ENCODE measurements at regions not wholly inside any gene's neighbourhood (a gene's known extent, or its start where the extent isn't known, plus 50 kb on each side); places are given as distances from the start of the nearest gene placed in this dataset.

- DNase-seq = no peak
Measured at GRCh38 chr10:78374331-78375028, 340.8 kb downstream of the RPS24 start.

DNA sequence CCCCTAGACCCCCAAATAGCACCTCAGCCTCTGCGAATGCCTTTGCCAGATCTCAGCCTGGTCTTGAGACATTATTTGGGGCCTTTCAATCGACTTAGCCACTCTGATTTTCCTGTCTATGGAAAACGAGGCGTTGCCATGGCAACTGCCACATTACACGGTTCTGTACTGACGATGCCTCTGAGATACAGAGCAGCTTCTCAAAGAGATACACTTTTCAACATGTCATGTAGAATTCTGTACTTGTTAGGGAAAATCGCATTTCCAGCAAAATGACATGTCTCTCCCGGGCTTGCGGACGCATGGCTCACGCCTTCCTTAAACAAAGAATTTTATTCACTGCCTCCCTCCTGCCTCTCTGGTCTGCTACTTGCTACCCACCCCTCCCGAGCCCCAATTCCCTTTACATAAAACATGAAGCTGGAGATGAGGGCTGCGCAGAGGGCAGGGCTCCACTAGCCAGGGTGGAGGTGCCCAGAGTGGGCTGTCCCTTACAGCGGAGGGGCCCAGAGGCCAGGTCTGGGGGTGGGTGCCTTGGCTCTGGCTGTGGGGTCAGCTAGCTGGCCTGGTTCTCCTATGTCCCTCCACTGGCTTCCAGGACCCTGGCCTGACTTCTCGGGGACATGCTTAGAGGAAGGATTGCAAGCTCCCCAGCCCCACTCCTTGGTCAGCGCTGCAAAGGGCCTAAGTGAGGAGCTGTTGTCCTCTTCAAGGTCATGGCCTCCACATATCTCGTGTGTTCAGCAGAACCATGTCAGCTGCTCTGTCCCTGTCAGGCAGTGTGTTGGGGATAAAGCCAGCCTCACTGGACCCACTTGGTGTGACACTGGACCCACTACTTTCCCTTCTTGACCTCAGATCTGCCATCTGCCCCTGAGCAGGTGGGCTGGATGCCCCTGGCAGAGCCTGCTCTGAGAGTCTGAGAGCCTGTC is 342.5 kb downstream of the RPS24 start:
- no peak for DNase-seq

GRCh38 chr10:78377356-78377755 is 343.7 kb downstream of the RPS24 start:
- no peak for DNase-seq

GRCh38 chr10:78378192-78378591 is 344.5 kb downstream of the RPS24 start:
- no peak for DNase-seq

DNA sequence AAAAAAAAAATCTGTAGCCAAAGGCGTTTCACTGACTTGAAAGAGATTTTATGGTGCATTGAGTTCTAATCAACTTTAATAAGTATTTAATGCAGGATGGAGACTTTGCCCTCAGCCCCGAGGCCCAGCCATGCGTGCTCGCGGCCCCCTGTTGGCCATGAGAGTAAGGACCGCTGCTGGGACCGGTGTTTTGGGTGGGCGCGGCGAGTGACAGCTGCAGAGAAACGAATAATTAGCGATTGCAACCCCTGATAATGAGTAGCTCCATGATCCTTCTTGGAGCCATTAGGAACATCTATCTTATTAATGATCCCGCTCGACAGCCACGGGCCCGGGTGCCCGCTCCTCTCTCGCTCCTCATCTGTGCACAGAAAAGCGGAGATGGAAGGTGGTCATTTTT is 347.4 kb downstream of the RPS24 start:
- no peak for DNase-seq

DNA sequence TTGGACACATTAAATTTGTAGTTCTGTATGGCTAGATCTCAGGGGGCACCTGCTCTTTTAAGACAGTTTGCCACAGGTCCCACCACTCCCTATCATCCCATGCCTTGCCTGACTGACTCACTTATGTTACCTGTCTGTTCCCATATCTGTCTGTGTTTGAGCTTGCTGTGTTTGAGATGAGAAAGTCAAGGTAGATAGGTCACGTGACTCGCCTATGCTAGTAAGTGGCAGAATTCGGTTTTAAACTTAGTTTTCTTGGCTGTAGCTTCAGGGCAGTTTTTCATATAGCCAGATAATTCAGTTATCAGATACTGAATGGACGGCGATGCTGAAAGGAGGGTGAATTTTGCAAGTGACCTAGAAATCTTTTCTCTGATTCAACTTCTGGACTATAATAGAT is 348.4 kb downstream of the RPS24 start:
- DNase-seq = no peak

- no peak for DNase-seq
Measured at GRCh38 chr10:78382772-78383171, 349.1 kb downstream of the RPS24 start.

DNA sequence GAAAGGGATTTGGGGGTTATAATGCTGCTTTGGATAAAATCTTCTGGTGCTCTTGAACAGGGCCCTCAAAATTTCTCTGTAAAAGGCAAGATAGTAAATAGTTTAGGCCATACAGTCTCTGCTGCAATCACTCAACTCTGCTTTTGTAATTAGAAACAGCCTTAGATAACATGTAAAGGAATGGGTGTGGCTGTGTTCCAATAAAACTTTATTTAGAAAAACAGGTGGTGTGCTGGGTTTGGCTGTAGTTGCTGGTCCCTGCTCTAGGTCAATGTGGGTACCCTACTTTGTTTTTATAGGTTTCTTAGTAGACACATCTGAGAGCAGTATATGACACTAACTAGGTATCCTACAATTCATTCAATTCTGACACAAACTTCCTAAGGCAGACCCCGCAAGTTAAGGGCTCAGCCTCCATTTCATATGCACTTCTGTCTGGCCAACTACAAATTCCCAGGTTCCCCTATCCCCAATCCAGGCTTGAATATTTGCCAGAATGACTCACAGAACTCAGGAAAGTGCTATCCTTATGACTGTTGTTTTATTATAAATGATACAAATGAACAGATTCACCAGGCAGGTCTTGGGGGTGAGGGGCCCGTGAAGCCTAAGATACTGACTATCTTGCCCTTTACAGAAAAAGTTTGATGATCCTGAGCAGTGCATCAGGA is 349.9 kb downstream of the RPS24 start:
- no peak for DNase-seq

GRCh38 chr10:78384049-78384431 is 350.4 kb downstream of the RPS24 start:
- DNase-seq = no peak

DNA sequence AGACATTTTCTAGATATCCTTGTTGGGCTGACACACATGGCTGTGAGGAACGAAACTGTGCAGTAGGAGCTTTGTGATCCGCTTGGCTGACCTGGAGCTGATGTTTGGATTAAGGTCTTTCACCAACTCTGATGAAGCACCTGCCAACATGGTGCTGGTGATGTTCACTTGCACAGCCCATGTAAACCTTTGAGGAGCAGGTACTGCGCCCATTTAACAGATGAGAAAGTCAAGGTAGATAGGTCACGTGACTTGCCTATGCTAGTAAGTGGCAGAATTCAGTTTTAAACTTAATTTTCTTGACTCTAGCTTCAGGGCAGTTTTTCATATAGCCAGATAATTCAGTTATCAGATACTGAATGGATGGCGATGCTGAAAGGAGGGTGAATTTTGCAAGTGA is 351.9 kb downstream of the RPS24 start:
- DNase-seq = no peak

DNA sequence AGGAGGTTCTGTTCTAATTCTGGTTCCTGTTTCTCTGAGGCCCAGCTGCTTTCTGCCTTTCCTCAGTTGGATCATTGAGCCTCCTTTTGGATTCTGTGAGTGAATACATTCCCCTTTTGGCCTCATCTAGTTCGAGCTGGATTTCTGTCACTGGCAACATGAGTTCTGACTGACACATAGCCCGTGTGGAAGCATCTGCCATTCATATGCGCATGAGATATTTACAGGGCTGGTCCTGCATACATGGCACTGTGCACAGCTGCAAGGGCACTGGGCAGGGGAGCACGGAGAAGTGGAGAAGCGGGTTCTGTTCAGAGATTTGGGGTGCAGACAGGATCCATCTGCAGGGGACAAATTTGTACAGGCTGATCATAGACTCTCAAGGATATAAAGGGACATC is 352.8 kb downstream of the RPS24 start:
- DNase-seq = no peak

DNA sequence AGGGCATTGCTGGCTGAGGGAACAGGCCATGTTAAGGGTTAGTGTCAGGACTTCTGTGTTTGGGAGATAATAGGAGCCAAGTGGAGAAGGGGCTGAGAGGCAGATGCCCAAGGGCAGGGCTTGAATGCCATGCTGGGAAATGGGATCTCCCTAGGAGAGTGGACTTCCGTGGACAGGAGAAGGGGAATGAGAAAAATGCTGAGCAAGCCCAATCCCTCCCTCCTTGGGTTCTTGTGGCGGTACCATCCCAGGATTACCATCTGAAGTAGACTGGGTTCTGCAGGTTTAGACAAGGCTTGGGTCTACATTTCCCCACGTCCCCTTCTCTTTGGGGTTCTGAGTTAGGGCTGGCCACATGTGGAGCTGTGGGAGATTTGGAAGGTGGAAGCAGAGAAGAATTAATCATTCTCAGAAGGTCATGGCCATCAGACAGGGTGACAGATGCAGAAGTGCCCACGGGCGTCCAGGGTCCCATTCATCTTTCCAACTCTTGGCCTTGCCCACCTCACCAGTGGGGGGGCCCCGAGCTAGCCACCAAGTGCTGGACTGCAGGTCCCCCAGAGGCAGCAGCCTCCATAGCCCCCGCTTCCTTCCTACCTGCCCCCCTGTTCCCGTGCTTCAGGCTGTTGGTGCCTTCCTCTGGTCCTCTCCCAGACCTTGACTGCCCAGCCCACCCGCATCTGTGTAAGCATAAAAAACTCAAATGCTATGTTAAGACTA is 354.8 kb downstream of the RPS24 start:
- DNase-seq = no peak

GRCh38 chr10:78389419-78389818 is 355.8 kb downstream of the RPS24 start:
- no peak for DNase-seq

DNA sequence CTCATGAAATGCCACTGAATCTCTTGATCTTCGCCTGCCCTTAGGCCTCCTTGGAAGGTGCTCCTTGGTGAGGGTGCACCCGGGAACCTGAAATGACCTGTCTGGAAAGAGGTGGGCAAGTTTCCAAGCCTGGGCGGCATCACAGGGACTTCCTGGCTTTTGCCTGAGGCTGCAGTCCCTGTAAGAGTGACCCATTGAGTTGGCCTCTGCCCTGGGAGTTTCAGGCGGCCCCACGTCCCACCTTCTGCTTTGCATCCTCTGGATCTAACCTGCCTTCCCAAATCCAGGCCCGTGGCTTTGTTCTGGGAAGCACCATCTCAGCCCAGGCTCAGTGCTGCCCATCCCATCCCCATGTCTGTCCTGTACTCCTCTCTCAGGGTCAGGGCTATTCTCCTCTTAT is 356.4 kb downstream of the RPS24 start:
- DNase-seq = no peak

DNA sequence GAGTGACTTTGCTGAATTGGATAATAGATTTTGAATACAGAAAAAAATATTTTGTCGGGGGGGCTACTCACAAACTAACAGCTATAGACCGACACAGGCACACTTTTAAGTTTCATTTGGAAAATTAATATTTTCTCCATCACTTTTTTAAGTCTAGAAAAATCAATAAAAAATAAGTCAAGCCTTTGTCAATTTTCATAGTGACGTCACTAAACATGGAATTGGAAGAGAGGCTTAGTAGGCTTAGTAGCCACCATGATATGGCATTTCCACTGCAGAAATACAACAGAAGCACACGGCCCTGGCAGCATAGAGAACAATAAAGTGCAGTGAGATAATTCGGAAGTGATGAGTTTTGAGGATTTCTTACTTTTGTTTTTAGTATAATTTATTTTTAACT is 357.2 kb downstream of the RPS24 start:
- DNase-seq = no peak

DNA sequence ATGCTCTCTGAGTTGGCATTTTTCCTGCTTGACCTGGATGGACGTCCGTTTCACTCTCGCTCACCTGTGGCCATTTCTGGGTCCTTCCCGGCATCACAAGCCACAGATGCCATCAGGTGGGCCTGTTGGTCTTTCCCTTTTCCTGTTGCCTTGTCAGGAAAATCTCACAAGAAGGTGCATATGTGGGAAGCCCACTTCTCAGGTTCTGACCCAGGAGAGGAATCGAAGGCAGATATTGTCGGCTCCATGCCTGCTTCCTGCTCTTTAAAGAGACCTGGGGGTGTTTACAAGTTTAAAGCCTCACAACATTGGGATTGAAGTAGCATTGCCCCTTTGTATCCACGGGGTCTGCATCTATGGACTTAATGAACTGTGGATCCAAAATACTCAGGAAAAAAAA is 357.9 kb downstream of the RPS24 start:
- no peak for DNase-seq

DNA sequence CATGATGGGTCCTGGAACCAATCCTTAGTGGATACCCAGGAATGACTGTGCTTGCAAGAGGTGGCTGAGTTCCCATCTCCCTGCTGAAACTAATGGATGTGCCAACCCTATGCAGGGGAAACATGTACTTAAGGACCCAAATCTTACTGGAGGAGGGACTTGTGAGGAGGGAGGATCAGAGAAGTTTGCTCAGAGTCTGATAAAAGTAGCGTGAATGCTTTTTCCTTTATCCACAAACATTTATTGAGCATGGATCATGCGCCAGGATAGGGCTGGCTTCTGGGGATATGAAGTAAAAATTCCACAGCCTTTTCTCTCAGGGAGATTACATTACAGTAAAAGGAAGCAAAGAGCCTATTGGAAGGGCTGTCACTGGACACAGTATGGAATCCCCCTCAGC is 358.5 kb downstream of the RPS24 start:
- no peak for DNase-seq

DNA sequence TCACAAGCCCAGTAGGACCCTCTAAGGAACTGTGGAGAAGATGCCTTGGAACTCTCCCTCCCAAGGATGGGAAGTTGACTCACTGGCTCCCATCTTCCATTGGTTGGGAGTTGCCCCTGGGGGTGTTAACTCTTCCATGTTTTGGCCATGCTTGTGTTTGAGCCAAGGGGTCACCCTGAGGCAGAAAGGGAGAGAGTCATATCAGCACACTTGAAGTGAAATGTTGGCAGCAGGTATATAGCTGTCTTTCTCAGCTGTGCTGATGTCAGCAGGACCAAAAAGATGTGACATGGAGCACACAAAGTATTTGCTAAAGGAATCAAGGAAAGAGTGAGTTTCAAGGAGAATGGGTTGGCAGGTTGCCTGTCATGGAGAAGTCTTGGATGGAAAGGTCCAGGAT is 359.4 kb downstream of the RPS24 start:
- no peak for DNase-seq

GRCh38 chr10:78394047-78394446 is 360.4 kb downstream of the RPS24 start:
- DNase-seq = no peak

- no peak for DNase-seq
Measured at GRCh38 chr10:78395162-78395561, 361.5 kb downstream of the RPS24 start.

- DNase-seq = no peak
Measured at GRCh38 chr10:78396754-78397153, 363.1 kb downstream of the RPS24 start.

DNA sequence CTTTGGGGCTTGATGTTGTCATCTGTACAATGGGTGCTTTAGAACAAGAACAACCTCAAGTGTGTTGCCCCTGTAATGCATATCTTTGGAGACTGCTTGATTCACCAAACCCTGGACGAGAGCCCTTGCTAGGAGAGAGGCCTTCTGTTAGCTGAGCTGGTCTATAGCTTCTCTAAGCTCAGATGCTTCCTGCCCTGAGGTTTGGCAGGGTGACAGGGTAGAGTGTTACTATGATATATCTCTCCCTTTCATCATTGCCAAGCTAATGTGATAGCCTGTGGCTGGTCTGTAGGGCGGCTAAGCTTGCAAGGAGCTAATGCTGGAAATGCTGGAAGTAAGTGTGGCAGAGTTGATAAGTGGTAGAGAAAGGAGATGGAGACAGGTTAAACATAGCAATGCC is 364.1 kb downstream of the RPS24 start:
- no peak for DNase-seq

GRCh38 chr10:78398382-78398781 is 364.7 kb downstream of the RPS24 start:
- no peak for DNase-seq
